TTC549 (cell line): ENCODE measurements at regions not wholly inside any gene's neighbourhood (a gene's known extent, or its start where the extent isn't known, plus 50 kb on each side); places are given as distances from the start of the nearest gene placed in this dataset.

Experiments
- FAIRE-seq: peaks from 2 replicates; lab custom pipeline; 2012; peaks lifted over from hg19 to GRCh38; lab: Jason Lieb, UNC

DNA sequence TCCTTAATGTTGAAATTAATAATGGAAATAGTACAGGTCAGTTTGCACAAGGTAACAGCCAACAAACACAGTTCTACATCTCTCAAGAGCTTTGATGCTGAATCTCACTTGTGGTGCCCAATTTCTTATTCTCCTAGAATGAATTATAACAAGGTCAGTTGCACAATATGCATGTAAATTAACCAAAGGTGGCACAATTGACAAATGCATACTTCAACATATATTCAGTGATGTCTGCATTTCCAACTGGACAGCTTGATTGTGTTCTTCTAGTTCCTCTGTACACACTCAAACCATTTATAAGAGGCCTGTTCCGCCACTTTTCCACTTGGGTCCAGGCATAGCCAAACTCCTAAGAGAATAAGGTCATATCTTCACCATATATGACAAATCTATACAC is 210.3 kb upstream of the EPHA5 start:
- FAIRE-seq = no peak

DNA sequence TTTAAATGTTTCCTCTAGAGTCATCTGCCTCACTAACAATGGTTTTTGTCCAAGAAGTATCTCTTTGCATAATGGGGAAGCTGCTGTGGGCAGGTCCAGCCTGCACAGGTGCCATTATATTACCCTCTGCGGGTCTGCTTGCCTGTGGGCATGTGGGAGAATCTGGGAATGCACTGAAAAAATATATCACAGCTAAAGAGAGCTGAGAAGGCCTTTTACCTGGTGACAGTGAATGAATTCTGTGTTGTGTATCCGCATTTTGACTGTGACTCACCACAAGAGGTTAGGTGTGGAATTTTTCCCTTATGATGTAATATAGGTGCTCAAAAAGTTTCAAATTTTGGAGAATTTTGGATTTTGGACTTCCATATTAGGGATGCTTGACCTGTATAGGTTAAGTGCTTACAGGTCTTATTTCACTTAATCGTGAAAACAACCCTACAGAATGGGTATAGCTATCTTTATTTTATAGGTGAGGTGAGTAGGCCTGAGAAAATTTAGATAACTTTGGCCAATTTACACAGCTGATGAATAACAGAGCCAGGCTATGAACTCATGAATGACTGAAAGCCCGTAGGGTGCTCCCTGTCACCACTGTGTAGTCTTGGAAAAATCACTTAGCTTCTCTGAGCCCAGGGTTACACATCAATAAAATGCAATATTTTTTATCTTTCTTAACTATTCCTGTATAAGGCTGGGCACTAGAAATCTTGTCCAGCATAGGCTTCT is 198.0 kb upstream of the EPHA5 start:
- FAIRE-seq = no peak

DNA sequence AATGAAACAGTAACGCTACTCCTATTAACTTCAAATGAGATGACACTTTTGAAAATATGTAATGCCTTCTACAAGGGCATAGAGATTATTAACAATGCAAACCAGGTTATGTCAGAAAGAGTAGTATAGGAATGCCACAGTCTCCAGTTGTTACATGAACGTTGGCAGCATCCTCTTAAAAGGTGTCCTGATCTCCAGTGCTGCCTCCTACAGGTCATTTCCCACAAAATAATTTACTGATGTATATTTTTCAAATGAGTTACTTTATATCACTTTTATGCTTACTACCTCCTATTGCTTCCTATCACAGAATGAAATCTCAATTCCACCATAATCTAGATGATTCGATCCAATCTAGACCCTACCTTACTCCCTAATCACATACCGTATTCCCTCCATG is 195.2 kb upstream of the EPHA5 start:
- FAIRE-seq = no peak

DNA sequence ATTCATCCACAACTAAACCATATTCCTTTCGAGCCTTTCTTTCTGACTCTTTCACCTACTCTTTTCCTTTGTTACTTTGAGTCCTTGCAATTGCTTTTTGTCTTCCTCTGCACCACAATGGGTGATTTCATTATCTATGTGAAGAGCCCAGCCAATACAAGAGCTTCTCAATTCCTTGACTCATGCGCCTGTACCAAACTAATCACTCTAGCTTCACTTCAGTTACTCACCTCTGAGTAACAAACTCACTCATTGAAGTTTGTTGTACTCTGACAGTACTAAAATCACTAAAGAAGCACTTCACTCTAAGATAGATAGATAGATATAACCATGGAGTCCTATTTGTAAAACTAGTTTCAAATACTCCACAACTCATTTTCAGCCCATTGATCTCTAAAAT is 191.7 kb upstream of the EPHA5 start:
- FAIRE-seq = no peak

DNA sequence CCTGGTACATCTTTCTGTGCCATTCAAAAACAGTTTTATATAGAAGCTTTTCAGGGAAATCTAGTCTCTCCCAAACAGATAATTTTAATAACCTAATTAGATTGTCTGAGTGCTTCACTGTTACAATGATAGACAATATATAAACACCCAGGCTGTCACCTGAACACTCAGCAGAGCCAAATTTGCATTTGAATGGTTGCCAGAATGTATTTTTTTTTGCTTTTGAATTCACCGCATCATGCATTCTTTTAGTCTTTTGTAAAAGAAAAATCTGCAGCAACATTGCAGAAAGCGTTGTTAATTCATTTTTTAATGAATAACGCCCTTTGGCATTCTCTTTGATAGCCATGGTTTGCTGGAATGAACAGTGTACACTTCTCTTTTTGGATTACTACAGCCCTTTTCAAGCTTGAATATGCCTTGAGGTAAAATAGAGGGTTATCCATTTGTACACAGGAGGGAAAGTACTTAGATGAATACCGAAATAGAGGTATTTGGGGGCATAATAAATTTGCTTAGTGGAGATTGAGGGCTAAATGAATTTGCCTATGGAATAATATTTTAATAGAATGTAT is 175.0 kb upstream of the EPHA5 start:
- no peak for FAIRE-seq

GRCh38 chr4:65839164-65839931 is 169.1 kb upstream of the EPHA5 start:
- no peak for FAIRE-seq

GRCh38 chr4:65834707-65835106 is 164.4 kb upstream of the EPHA5 start:
- FAIRE-seq = no peak

- no peak for FAIRE-seq
Observed at GRCh38 chr4:65831828-65832227, 161.5 kb upstream of the EPHA5 start.

DNA sequence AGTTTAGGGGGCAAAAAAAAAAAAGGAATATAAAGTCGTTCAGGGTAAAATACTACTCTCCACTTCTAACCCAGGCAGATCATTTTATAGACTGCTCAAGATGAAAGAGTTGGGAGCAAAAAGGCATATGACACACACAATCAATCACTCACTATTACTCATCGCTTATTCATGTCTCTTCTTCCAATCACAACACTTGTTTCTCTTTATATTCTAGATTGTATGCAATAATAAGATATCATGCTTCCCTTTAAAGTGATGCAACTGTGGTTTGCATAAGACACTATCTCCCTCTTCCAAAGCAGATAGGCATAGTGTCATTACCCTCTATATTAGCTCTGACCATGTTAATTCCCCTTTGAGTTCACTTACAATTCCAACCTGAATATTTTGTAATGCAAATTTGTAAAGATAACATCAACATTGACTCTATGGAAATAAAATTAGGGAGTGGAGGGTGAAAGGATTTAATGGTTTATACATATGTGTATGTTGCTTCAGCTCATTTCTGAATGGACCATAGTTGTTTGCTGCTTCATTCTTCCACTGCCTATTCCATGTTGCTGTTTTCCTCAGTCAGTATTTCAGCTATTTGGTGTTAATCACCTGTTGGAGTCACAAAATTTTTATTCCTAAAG is 154.9 kb upstream of the EPHA5 start:
- FAIRE-seq = no peak

DNA sequence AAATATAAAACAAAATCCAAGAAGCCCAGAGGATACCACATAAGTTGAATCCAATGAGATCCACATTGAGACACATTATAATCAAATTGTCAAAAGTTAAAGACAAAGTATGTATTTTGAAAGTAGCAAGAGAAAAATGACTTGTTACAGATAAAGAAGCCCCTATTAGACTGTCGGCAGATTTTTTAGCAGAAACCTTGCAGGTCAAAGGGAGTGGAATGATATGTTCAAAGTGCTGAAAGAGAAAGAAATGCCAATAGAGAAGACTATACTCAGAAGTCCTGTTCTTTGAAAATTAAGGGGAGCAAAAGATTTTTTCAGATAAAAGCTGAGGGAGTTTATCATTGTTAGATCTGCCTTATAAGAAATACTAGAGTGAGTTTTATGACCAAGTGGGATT is 148.9 kb upstream of the EPHA5 start:
- no peak for FAIRE-seq

DNA sequence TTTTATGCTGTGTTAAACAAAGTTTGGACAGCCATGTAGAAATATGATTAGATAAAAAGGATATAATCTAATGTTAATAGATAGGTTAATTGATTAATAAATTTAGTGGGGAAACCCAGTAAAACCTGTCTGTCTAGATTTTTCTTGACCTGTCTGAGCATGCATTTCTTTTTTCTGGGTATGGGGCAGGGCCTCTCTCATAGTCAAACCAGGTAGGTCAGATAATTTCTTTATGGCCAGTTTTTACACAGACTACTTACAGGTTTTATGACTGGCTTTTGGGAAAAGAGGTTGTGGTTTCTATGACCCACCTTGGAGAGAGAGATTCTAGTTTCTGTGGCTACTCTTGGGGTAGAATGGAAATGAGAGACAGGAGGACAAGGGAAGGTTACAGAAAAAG is 135.6 kb upstream of the EPHA5 start:
- no peak for FAIRE-seq

DNA sequence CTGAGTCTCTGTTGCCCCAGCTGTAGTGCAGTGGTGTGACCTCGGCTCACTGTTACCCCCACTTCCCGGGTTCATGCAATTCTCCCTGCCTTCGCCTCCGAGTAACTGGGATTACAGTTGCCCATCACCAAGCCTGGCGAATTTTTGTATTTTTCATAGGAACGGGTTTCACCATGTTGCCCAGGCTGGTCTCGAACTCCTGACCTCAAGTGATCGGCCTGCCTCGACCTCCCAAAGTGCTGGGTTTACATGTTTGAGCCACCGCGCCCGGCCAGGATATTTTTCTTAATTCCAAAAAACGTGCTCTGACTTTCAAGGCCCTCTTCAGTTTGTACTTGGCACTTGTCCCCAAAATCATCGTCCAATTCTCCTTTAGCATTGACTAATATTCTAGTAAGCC is 129.2 kb upstream of the EPHA5 start:
- FAIRE-seq = no peak

- no peak for FAIRE-seq
Observed at GRCh38 chr4:65798498-65799127, 128.3 kb upstream of the EPHA5 start.

GRCh38 chr4:65791812-65792308 is 121.6 kb upstream of the EPHA5 start:
- no peak for FAIRE-seq

DNA sequence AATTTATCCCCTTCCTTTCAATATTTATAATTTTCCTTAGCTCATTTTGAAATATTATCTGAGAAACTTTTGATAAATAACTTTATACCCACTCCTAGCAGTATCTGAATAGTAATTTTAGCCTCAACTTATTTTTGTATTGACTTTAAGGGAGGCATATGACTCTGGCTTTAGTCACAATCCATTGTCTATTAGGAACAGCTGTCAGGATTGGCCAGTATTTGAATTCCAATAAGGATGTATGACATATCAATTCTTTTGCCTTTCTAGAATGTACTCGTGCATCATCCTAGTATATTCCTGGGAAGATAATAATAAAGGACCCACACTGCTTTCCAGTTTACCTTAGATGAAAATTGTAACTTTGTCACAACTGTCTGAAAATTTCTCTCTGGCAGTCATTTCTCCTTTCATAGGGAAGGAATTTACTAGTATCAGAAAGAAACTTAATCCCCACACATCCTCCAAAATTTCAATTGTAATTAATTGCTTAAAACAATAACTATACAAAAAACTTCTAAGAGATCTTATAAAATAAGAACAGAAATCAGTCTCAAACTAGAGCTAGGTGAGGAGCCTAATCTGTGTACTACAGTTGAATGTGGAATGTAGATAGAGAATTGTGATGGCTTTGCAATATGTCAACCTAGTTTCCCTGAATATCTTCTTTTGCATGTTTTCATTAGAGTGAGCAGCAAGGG is 121.0 kb upstream of the EPHA5 start:
- FAIRE-seq = no peak

- no peak for FAIRE-seq
Observed at GRCh38 chr4:65789805-65790204, 119.5 kb upstream of the EPHA5 start.

GRCh38 chr4:65789341-65789740 is 119.1 kb upstream of the EPHA5 start:
- no peak for FAIRE-seq

- FAIRE-seq = no peak
Observed at GRCh38 chr4:65777270-65777669, 107.0 kb upstream of the EPHA5 start.

DNA sequence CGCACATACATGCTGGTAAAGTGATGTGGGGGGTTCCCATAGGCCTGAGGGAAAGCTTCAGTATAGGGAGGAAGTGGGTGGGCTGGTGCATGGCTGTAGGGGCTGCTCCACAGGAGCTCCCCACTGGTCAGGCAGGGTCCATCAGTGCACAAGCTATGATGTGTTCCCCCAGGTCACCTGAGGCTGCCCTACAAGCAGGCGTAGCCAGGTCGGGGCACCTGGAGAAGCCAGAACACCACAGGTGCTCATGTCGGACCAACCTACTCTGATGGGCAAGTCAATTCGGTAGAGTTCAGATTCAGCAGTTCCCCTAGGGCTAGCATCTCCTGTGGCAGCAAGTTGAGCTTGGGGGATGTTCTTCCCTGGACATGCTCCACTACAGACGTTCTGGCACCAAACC is 103.3 kb upstream of the EPHA5 start:
- FAIRE-seq = no peak

- no peak for FAIRE-seq
Observed at GRCh38 chr4:65747386-65747785, 77.1 kb upstream of the EPHA5 start.

DNA sequence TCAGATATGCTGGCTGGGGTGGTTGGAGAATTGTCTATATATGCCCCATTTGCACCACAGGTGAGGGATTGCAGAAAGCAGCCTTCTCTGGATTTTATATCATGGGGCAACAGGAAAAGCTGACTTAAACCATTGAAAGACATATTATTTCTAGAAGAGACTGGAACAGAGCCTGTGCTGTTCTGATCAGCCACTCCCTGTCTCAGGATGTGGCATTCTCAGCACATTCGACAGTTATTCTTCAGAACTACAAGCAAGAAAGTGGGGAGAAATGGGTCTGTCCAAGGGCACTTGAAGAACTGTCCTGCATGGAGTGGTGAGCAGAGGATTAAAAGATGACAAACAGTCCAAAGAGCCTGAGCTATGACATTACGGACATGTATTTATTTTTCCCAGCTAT is 67.8 kb upstream of the EPHA5 start:
- FAIRE-seq = no peak

- FAIRE-seq = no peak
Observed at GRCh38 chr4:65737672-65738071, 67.4 kb upstream of the EPHA5 start.
